ENCODE measurements at regions not wholly inside any gene's neighbourhood (a gene's known extent, or its start where the extent isn't known, plus 50 kb on each side); places are given as distances from the start of the nearest gene placed in this dataset.

- DNase-seq (ENCODE audit: low read depth): no peak
These were observed 257.7 kb downstream of the DIPK2A start for GRCh38 chr3:144229330-144229729.

DNA sequence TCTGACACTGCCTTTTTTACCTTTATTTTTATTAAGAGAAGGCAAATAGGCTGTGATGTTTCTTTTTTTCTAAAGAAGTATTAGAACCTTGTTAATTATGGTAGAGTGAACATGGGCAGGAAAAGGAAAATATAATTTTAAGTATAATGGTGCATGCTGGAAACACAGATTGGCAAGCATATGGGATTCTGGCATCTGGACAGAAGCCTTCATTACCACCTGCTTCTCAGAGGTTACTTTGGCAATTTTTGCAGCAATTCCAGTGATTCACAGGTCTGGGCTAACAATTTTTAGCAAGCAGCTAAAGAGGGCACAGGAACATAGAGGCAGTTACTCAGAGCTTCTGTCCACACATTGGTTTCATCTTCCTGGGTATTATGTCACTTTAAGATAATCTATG lies 258.3 kb downstream of the DIPK2A start:
- DNase-seq (ENCODE audit: low read depth): no peak

DNA sequence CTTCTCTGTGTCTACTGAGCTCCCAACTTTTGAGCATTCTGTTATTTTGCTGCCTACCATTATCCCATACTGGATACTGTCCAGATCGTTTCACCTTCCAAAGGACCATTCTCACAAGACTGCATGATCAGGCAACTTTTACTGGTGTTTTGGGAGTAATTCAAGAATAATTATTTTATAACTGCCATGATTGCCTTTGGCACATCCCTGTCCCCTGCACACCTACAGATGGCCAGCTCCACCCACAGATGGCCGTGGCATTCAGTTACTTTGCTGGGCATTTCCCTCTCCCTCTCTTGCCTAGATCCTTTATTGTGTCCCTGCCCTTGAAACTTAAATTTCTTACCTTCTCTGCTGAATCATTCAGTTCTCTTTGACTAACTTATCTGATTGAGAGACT lies 263.9 kb downstream of the DIPK2A start:
- DNase-seq (ENCODE audit: low read depth): no peak

DNA sequence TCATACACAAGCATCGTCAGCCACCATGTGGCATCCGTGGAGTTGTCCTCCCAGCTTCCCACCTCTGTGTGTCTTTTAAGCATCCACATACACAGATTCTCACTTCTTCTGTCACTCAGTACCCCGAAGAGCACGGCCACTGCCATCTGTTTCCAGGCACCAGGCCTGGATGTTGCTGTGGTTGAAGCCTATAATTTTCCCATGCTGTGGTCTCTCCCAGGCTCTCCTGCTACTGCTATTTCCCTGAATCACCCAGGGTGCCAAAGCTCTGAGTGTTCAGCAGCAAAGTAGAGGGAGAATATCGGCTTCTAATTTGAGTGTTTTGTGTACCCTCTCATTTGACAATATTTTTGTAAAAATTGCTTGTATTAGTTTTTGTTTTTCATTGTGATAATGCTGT lies 265.7 kb downstream of the DIPK2A start:
- DNase-seq (ENCODE audit: low read depth): no peak

GRCh38 chr3:144241404-144241803 lies 269.8 kb downstream of the DIPK2A start:
- no peak for DNase-seq (ENCODE audit: low read depth)

DNA sequence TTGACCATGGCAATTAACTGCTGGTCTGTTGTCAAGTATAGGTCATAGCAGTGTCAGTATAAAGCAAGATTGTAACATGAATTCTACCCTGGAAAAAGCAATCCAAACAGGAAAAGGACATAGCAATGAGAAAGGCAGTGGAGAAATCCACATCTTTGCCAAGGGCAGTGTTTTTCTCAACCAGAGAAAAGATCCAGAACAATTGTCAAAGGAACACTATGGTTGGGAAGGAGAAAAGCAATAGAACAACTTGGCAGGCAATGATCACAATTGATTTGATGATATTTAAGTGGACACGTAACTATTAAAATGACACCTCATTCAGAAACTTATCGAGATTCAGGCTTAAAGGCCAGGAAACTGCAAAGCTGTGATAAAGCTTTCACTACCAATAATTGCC lies 271.1 kb downstream of the DIPK2A start:
- DNase-seq (ENCODE audit: low read depth): no peak

GRCh38 chr3:144244662-144245061 lies 273.0 kb downstream of the DIPK2A start:
- no peak for DNase-seq (ENCODE audit: low read depth)

DNA sequence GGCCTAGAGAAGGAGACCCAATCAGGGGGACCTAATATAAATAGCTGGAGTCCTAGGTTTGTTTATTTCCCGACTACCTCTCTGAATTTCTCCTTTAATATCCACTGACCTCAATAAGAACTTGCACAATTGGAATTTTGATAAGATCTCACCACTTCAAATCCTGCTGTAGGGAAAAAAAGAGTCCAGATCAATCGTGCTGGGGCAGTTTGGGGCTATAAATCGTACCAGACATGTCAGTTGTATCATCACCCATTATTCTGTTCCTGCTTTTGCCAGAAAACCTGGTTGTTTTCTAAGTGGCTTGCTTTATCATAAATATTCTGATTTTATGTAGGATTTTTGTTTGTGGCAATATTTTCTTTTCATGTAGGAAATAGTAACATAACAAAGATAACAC lies 281.3 kb downstream of the DIPK2A start:
- DNase-seq (ENCODE audit: low read depth): no peak

DNA sequence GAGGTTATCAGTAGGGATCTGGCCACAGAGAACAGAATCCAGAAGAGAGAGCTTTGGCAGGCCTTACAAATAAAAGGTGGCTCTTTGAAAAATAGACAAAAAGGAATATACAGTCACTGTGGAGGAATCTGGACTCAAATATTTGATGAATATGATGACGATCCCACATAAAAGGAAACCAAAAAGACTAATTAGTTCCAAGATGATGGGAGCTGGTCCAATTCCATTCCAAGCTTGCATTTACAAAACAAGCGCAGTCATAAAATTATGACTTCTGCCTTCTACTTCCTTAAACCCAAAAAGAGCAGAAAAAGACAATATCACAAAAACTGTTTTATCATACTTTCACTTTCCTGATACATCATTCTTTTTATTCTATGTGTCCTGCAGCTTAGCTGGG lies 285.8 kb downstream of the DIPK2A start:
- no peak for DNase-seq (ENCODE audit: low read depth)

GRCh38 chr3:144259267-144259666 lies 287.6 kb downstream of the DIPK2A start:
- no peak for DNase-seq (ENCODE audit: low read depth)

- DNase-seq (ENCODE audit: low read depth): no peak
These were observed 292.1 kb downstream of the DIPK2A start for GRCh38 chr3:144263706-144264105.

- no peak for DNase-seq (ENCODE audit: low read depth)
These were observed 292.7 kb downstream of the DIPK2A start for GRCh38 chr3:144264350-144264749.

DNA sequence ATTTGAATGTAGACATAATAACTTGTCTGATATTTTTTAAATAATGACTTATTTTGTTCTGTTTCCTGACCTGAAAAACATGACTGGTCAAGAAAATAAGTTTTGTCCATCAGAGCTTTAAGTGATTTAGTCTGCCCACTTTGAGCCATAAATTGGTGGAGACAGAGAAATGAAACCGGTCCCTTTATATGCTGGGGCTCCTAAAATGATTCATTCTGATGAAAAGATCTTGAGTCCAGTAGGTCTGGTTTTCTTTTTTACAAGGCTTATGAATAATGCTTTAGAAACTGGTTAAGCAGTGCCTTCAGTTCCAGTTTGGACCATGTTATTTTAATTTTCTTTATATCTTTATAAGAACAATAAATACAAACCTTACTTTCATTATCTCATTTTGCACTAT lies 293.2 kb downstream of the DIPK2A start:
- no peak for DNase-seq (ENCODE audit: low read depth)

- no peak for DNase-seq (ENCODE audit: low read depth)
These were observed 294.0 kb downstream of the DIPK2A start for GRCh38 chr3:144265542-144266100.

DNA sequence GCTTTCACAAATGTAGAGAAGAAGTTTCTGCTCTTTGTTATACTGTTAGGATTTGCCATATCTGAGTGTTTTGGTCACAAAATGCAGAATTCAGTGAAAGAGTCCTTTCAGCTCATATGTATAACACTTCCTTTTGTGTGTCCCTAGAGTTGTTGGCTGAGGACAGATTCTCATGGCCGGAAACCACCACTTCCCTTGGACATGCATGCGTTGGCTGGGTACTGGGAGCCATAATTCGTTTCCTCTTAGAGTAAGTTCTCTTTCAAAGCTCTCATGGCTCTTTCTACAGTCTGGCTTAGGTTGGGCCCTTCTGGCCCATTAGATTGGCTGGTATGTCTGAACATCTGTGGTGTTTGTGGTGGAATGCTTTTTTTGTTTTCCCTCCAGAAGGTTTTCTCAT lies 298.5 kb downstream of the DIPK2A start:
- no peak for DNase-seq (ENCODE audit: low read depth)

DNA sequence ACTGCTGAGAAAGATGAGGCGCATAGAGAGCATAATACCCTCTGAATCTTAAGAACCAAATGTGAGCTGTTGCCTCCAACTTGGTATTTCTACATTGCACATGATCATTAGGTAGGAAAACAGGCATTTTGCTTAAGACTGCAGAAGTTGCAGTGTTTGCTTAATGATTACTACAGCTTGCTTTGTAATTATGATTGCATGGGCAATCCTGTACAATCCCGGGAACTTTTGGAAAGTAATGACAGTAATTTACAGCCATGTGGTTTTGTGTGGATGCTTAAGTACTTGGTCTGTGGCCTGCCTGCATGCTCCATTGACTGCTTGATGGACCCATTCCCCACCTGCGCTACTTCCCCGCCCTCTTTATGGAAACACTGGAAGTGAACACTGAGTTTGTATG lies 301.1 kb downstream of the DIPK2A start:
- no peak for DNase-seq (ENCODE audit: low read depth)

DNA sequence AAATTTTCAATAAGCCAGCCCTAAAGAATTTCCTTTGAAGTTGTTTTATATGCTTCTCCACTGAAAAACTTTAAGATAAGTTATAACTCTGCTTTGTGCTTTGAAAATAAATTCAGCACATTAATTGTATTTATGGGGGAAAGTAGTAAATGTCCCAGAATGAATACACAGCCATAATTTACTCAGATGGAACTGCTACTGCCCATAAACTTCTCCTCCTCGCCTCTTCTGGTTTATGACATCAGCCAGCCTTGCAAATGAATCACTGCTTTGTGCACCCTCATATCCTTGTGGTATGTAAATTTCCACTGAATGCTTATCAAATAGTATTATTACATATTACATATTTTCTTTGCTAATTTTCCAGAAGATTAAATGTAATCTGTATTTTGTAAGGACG lies 302.0 kb downstream of the DIPK2A start:
- no peak for DNase-seq (ENCODE audit: low read depth)

- DNase-seq (ENCODE audit: low read depth): no peak
These were observed 303.4 kb downstream of the DIPK2A start for GRCh38 chr3:144275005-144275404.

GRCh38 chr3:144282313-144282712 lies 310.7 kb downstream of the DIPK2A start:
- no peak for DNase-seq (ENCODE audit: low read depth)

GRCh38 chr3:144286235-144286910 lies 314.8 kb downstream of the DIPK2A start:
- no peak for DNase-seq (ENCODE audit: low read depth)

GRCh38 chr3:144287001-144287400 lies 315.4 kb downstream of the DIPK2A start:
- no peak for DNase-seq (ENCODE audit: low read depth)

- DNase-seq (ENCODE audit: low read depth): no peak
These were observed 317.4 kb downstream of the DIPK2A start for GRCh38 chr3:144289057-144289456.

DNA sequence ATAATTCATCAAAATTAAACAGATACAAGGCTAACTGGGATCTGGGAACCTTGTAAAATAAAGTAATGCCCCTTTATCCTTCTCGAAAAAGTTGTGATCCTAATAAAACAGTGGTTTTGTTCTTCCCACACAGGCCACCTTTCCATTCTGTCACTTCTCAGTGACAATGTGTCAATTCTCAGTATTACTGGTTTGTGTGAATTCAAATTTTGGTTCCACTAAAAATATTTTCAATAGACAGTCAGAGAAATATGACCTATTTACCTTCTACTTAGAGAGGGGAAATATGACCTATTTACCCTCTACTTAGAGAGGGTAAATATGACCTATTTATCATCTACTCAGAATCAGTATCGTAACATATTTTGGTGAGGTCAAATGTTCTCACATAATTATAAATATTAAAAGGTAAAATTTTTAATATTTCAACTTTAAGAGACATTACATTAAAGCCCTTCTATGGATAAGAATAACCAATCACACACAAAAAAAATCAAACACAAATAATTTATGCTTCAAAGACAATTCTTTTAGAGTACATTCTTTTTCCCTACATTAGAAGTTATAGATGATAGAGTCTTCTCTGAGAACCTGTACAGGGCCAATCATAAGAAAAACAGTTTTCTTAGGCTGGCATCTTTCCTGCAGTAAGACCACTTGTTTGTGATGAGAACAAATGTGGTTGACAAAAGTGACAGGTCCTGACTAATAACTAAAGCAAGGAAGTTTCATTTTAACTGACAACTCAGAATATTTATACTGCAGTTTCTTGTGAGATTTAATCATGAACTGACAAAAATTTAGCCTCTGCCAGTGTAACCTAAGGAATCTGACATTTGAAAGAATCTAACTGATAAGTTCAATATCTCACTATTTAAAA lies 323.3 kb downstream of the DIPK2A start:
- DNase-seq (ENCODE audit: low read depth): no peak
